ENCODE measurements at regions not wholly inside any gene's neighbourhood (a gene's known extent, or its start where the extent isn't known, plus 50 kb on each side); places are given as distances from the start of the nearest gene placed in this dataset.

- H3K9ac ChIP-seq (ENCODE audit: low read length), result no peak overlapping the region
- ATAC-seq, result no peak
- no peaks in the 10 kb centered on the region for H4K20me1 ChIP-seq (ENCODE audit: low read length)
- H3K27me3 ChIP-seq (ENCODE audit: low read length), result 0 out of 2 replicates have a peak, but pooled peaks cover 6% of the 10 kb centered on the region
- no peak for DNase-seq
- H3K27ac ChIP-seq (ENCODE audit: low read length), result no peak overlapping the region
- peaks cover 6% of the 10 kb centered on the region for H3K9me3 ChIP-seq (ENCODE audit: low read length)
- no peaks in the 10 kb centered on the region for H3K4me1 ChIP-seq (ENCODE audit: insufficient read depth, low read length)
- H3K9me2 ChIP-seq (replicated peaks; ENCODE audit: low read length), result no peaks in the 10 kb centered on the region
- no peak overlapping the region for H2AFZ ChIP-seq (ENCODE audit: low read length)
- no TSS peak for BruUV-seq (replicated peaks)
- intact Hi-C loops (cut with micrococcal nuclease), result no loop called here
- no peak overlapping the region for H3K4me3 ChIP-seq (ENCODE audit: low read length)
- CTCF ChIA-PET, result no interaction called here
- H3K79me2 ChIP-seq (ENCODE audit: low read length), result no peaks in the 10 kb centered on the region
- no peaks in the 10 kb centered on the region for H3F3A ChIP-seq (ENCODE audit: low read length, unreplicated experiment)
- TF ChIP-seq EZH2 (IDR thresholded peaks at IDR 0.05; ENCODE audit: low read length, unreplicated experiment) (no peak), EZH2phosphoT487 (IDR thresholded peaks at IDR 0.05; ENCODE audit: borderline replicate concordance, low read length) (no peak), CTCF (conservative IDR thresholded peaks at IDR 0.05; ENCODE audit: low read depth, low read length) (no peak)
- POLR2A ChIA-PET (ENCODE audit: unreplicated experiment), result no interaction called here
- no peaks in the 10 kb centered on the region for H3K36me3 ChIP-seq (ENCODE audit: low read depth, low read length)
- H3K4me2 ChIP-seq (ENCODE audit: low read length), result no peak overlapping the region
Measured at GRCh38 chr20:52830598-52830997, 141.6 kb upstream of the TSHZ2 start.

- H3K4me1 ChIP-seq (ENCODE audit: insufficient read depth, low read length), result no peaks in the 10 kb centered on the region
- intact Hi-C loops (cut with micrococcal nuclease), result no loop called here
- ChIA-PET POLR2A (ENCODE audit: unreplicated experiment) (no interaction called here), CTCF (no interaction called here)
- no peak overlapping the region for H3K9ac ChIP-seq (ENCODE audit: low read length)
- H3K36me3 ChIP-seq (ENCODE audit: low read depth, low read length), result no peaks in the 10 kb centered on the region
- no peaks in the 10 kb centered on the region for H3F3A ChIP-seq (ENCODE audit: low read length, unreplicated experiment)
- no peaks in the 10 kb centered on the region for H4K20me1 ChIP-seq (ENCODE audit: low read length)
- H3K4me3 ChIP-seq (ENCODE audit: low read length), result no peak overlapping the region
- no TSS peak for BruUV-seq (replicated peaks)
- no peak overlapping the region for H2AFZ ChIP-seq (ENCODE audit: low read length)
- no peak for TF ChIP-seq EZH2 (IDR thresholded peaks at IDR 0.05; ENCODE audit: low read length, unreplicated experiment)
- TF ChIP-seq CTCF (conservative IDR thresholded peaks at IDR 0.05; ENCODE audit: low read depth, low read length), result no peak
- no peak for TF ChIP-seq EZH2phosphoT487 (IDR thresholded peaks at IDR 0.05; ENCODE audit: borderline replicate concordance, low read length)
- ATAC-seq (no peak), DNase-seq (no peak)
- H3K4me2 ChIP-seq (ENCODE audit: low read length), result no peak overlapping the region
- no peak overlapping the region for H3K27ac ChIP-seq (ENCODE audit: low read length)
- H3K9me2 ChIP-seq (replicated peaks; ENCODE audit: low read length), result no peaks in the 10 kb centered on the region
- peaks cover 6% of the 10 kb centered on the region for H3K9me3 ChIP-seq (ENCODE audit: low read length)
- no peaks in the 10 kb centered on the region for H3K79me2 ChIP-seq (ENCODE audit: low read length)
- 0 out of 2 replicates have a peak, but pooled peaks cover 6% of the 10 kb centered on the region for H3K27me3 ChIP-seq (ENCODE audit: low read length)
Measured at GRCh38 chr20:52829111-52829510, 143.0 kb upstream of the TSHZ2 start.

GRCh38 chr20:52828199-52828598 lies 144.0 kb upstream of the TSHZ2 start:
- H3K9me3 ChIP-seq (ENCODE audit: low read length), result peaks cover 6% of the 10 kb centered on the region
- intact Hi-C loops (cut with micrococcal nuclease), result no loop called here
- no peak overlapping the region for H2AFZ ChIP-seq (ENCODE audit: low read length)
- no peaks in the 10 kb centered on the region for H3K4me1 ChIP-seq (ENCODE audit: insufficient read depth, low read length)
- no peaks in the 10 kb centered on the region for H3K36me3 ChIP-seq (ENCODE audit: low read depth, low read length)
- ChIA-PET POLR2A (ENCODE audit: unreplicated experiment) (no interaction called here), CTCF (no interaction called here)
- H3K27me3 ChIP-seq (ENCODE audit: low read length), result 0 out of 2 replicates have a peak, but pooled peaks cover 6% of the 10 kb centered on the region
- no peaks in the 10 kb centered on the region for H3K79me2 ChIP-seq (ENCODE audit: low read length)
- BruUV-seq (replicated peaks), result no TSS peak
- no peak overlapping the region for H3K9ac ChIP-seq (ENCODE audit: low read length)
- no peaks in the 10 kb centered on the region for H3F3A ChIP-seq (ENCODE audit: low read length, unreplicated experiment)
- H3K9me2 ChIP-seq (replicated peaks; ENCODE audit: low read length), result no peaks in the 10 kb centered on the region
- no peak overlapping the region for H3K4me2 ChIP-seq (ENCODE audit: low read length)
- DNase-seq, result no peak
- TF ChIP-seq CTCF (conservative IDR thresholded peaks at IDR 0.05; ENCODE audit: low read depth, low read length) (no peak), EZH2phosphoT487 (IDR thresholded peaks at IDR 0.05; ENCODE audit: borderline replicate concordance, low read length) (no peak), EZH2 (IDR thresholded peaks at IDR 0.05; ENCODE audit: low read length, unreplicated experiment) (no peak)
- no peak overlapping the region for H3K4me3 ChIP-seq (ENCODE audit: low read length)
- ATAC-seq, result no peak
- no peak overlapping the region for H3K27ac ChIP-seq (ENCODE audit: low read length)
- no peaks in the 10 kb centered on the region for H4K20me1 ChIP-seq (ENCODE audit: low read length)
